Kidney epithelial cell (primary cell): ENCODE measurements at regions not wholly inside any gene's neighbourhood (a gene's known extent, or its start where the extent isn't known, plus 50 kb on each side); places are given as distances from the start of the nearest gene placed in this dataset.
A peak's percentile ranks its signal among the peaks of the same experiment; 100 is the strongest.
"Not testable (repeated sequence)": the region's sequence is repeated elsewhere in the genome, so short reads cannot be mapped to it uniquely, and the experiment has no call there.

Experiments
- DNase-seq: peaks from one replicate; pipeline ENCODE4 v3.0.0-alpha.2; 2010; ENCODE audit warnings: low read depth
- H3K27me3 ChIP-seq: 2 replicates; pipeline ENCODE4 v1.6.0; 2011; ENCODE audit warnings: low read length; ENCODE audit not compliant: control insufficient read depth, insufficient read depth
- H3K36me3 ChIP-seq: 2 replicates; pipeline ENCODE4 v1.5.1; 2011; ENCODE audit warnings: low read length; ENCODE audit not compliant: control insufficient read depth, insufficient read depth
- H3K4me3 ChIP-seq: 2 replicates; pipeline ENCODE4 v1.5.1; 2011; ENCODE audit warnings: low read depth, mild to moderate bottlenecking, control low read depth, low read length
- CTCF ChIP-seq: IDR thresholded peaks from 2 replicates; pipeline ENCODE4 v1.5.1; 2011; ENCODE audit warnings: mild to moderate bottlenecking, moderate library complexity, low read length, control low read depth, inconsistent platforms; ENCODE audit not compliant: insufficient read depth, poor library complexity, severe bottlenecking

DNA sequence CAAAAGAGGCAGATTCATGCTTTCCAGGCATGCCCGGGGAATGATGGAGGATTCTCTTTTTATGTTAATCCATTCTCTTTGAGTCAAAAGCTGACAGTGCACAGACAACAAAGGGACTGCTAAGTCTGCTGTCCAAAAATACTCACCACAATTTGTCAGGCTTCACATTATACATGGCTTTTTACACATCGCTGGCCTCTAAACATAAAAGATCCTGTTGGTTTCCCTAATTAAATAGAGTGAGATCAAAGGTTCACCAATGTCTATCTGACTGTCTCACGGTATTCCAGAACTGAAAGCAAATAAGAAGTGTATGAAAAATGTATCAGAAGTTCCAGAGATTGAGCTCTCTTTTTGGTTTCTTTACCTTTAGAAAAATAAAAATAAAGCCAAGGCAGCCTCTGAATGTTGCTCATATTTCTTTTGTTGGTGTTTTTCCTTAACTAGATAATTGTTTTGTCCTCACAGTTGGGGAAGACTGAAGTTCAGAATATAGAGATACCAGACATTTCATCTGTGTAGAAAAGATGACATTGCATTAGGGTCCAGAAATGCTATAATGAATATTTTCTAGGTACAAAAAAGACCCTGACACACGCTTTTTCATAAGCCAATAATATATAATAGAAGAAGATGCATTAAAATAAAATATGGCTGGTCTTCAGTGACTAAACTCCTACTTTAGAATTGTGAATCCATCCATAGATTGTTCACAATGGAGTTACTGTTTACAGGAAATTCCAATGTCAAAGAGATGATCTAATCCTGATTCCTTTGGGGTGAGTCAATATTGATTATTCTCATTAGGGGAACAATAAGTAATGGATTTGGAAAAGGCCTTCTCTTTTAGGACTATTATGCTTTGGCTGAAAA, 688.2 kb upstream of the CDH6 start:
- TF ChIP-seq CTCF, result no peak
- peak; percentile 61 for DNase-seq
- H3K36me3 ChIP-seq, result no peaks in the 10 kb centered on the region
- H3K27me3 ChIP-seq, result no peaks in the 10 kb centered on the region
- no peak overlapping the region for H3K4me3 ChIP-seq

- TF ChIP-seq CTCF, result no peak
- H3K27me3 ChIP-seq, result no peaks in the 10 kb centered on the region
These were observed 691.2 kb upstream of the CDH6 start for GRCh38 chr5:30502277-30502676.

GRCh38 chr5:30501065-30501464, 692.4 kb upstream of the CDH6 start:
- no peak for DNase-seq
- Histone ChIP-seq H3K36me3 (no peaks in the 10 kb centered on the region), H3K27me3 (no peaks in the 10 kb centered on the region), H3K4me3 (no peak overlapping the region)
- no peak for TF ChIP-seq CTCF

More at GRCh38 chr5:30502277-30502676, 691.2 kb upstream of the CDH6 start:
- H3K36me3 ChIP-seq, result no peaks in the 10 kb centered on the region
- H3K4me3 ChIP-seq, result no peak overlapping the region
- DNase-seq, result peak; percentile 63

DNA sequence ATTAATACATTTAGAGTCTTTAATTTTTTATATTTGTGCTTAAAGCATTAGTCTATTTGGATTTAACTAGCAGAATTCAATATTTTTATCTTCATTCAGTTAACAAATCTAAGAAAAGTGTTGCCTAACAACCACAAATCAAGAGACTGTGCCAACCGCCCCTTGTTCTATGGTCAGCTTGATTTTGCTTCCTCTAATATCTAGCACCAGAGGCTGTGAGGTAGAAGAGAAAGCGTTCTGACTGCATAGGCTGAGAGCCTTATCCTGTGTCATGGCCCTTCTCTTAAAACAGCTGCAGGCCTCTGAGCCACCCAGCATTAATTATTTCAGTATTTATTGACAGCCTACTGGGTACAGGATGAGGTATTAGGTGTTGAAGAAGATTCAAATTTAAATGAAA, 693.0 kb upstream of the CDH6 start:
- no peak for TF ChIP-seq CTCF
- H3K27me3 ChIP-seq, result no peaks in the 10 kb centered on the region
- H3K36me3 ChIP-seq, result no peaks in the 10 kb centered on the region
- no peak for DNase-seq
- no peak overlapping the region for H3K4me3 ChIP-seq

DNA sequence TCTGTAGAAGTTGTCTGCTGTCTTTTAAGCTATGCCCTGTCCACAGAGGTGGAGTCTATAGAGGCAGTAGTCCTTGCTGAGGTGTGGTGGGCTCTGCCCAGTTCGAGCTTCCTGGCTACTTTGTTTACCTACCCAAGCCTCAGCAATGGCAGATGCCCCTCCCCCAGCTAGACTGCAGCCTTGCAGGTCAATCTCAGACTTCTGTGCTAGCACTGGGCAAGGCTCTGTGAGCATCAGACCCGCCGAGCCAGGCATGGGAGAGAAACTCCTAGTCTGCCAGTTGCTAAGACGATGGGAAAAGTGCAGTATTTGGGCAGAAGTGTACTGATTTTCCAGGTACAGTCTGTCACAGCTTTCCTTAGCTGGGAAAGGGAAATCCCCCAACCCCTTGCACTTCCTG, 694.1 kb upstream of the CDH6 start:
- no peak for DNase-seq
- Histone ChIP-seq H3K36me3 (no peaks in the 10 kb centered on the region), H3K27me3 (no peaks in the 10 kb centered on the region), H3K4me3 (no peak overlapping the region)
- no peak for TF ChIP-seq CTCF

GRCh38 chr5:30498972-30499371, 694.5 kb upstream of the CDH6 start:
- Histone ChIP-seq H3K36me3 (no peaks in the 10 kb centered on the region), H3K4me3 (no peak overlapping the region), H3K27me3 (no peaks in the 10 kb centered on the region)
- no peak for TF ChIP-seq CTCF
- no peak for DNase-seq

DNA sequence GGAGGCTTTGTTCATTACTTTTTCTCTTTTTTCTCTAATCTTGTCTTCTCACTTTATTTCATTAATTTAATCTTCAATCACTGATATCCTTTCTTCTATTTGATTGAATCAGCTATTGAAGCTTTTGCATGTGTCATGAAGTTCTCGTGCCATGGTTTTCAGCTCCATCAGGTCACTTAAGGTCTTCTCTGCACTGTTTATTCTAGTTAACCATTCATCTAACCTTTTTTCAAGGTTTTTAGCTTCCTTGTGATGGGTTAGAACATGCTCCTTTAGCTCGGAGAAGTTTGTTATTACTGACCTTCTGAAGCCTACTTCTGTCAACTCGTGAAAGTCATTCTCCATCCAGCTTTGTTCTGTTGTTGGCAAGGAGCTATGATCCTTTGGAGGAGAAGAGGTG, 695.0 kb upstream of the CDH6 start:
- not testable (repeated sequence) for H3K36me3 ChIP-seq, DNase-seq, H3K4me3 ChIP-seq, H3K27me3 ChIP-seq

- H3K27me3 ChIP-seq, DNase-seq, H3K36me3 ChIP-seq, H3K4me3 ChIP-seq: not testable (repeated sequence)
These were observed 699.4 kb upstream of the CDH6 start for GRCh38 chr5:30494113-30494512.
